Activated naive CD8-positive, alpha-beta T cell treated with anti-CD3 and anti-CD28 coated beads for 36 hours (primary cell): ENCODE measurements at regions not wholly inside any gene's neighbourhood (a gene's known extent, or its start where the extent isn't known, plus 50 kb on each side); places are given as distances from the start of the nearest gene placed in this dataset.

Experiments
- DNase-seq: peaks from one replicate; pipeline ENCODE4 v3.0.0; 2021
- H3K27ac Mint-ChIP-seq: one replicate; pipeline ENCODE4 v1.8.0; 2022; ENCODE audit warnings: mild to moderate bottlenecking, moderate library complexity, mixed read lengths
- H3K27me3 Mint-ChIP-seq: one replicate; pipeline ENCODE4 v1.8.0; 2022; ENCODE audit warnings: mild to moderate bottlenecking, mixed read lengths
- H3K36me3 Mint-ChIP-seq: one replicate; pipeline ENCODE4 v1.8.0; 2021; ENCODE audit warnings: mild to moderate bottlenecking, mixed read lengths
- H3K4me1 Mint-ChIP-seq: one replicate; pipeline ENCODE4 v1.8.0; 2021; ENCODE audit warnings: mixed read lengths
- H3K4me3 Mint-ChIP-seq: one replicate; pipeline ENCODE4 v1.8.0; 2022; ENCODE audit warnings: mild to moderate bottlenecking, moderate library complexity, mixed read lengths
- H3K9me3 Mint-ChIP-seq: one replicate; pipeline ENCODE4 v1.8.0; 2022; ENCODE audit warnings: mixed read lengths

GRCh38 chr5:159697530-159697929 is 218.8 kb upstream of the ADRA1B start:
- peaks cover 5% of the 10 kb centered on the region for H3K9me3 Mint-ChIP-seq
- no peak overlapping the region for H3K27ac Mint-ChIP-seq
- H3K36me3 Mint-ChIP-seq = no peaks in the 10 kb centered on the region
- no peak for DNase-seq
- H3K4me1 Mint-ChIP-seq = no peaks in the 10 kb centered on the region
- no peaks in the 10 kb centered on the region for H3K27me3 Mint-ChIP-seq
- H3K4me3 Mint-ChIP-seq = no peak overlapping the region

GRCh38 chr5:159698322-159698721 is 218.0 kb upstream of the ADRA1B start:
- H3K27ac Mint-ChIP-seq = no peak overlapping the region
- H3K9me3 Mint-ChIP-seq = peaks cover 4% of the 10 kb centered on the region
- no peaks in the 10 kb centered on the region for H3K36me3 Mint-ChIP-seq
- H3K4me3 Mint-ChIP-seq = no peak overlapping the region
- H3K27me3 Mint-ChIP-seq = no peaks in the 10 kb centered on the region
- H3K4me1 Mint-ChIP-seq = no peaks in the 10 kb centered on the region
- DNase-seq = no peak

- H3K36me3 Mint-ChIP-seq = no peaks in the 10 kb centered on the region
These were observed 216.3 kb upstream of the ADRA1B start for GRCh38 chr5:159700016-159700415.

GRCh38 chr5:159702301-159702700 is 214.0 kb upstream of the ADRA1B start:
- Mint-ChIP-seq H3K27me3 (peaks cover 3% of the 10 kb centered on the region), H3K4me1 (no peaks in the 10 kb centered on the region), H3K27ac (no peak overlapping the region), H3K9me3 (no peaks in the 10 kb centered on the region), H3K4me3 (no peak overlapping the region), H3K36me3 (no peaks in the 10 kb centered on the region)
- DNase-seq = no peak

More at GRCh38 chr5:159700016-159700415, 216.3 kb upstream of the ADRA1B start:
- no peak for DNase-seq
- Mint-ChIP-seq H3K4me3 (no peak overlapping the region), H3K27me3 (peaks cover 3% of the 10 kb centered on the region), H3K9me3 (no peaks in the 10 kb centered on the region), H3K27ac (no peak overlapping the region), H3K4me1 (no peaks in the 10 kb centered on the region)

- Mint-ChIP-seq H3K27ac (no peak overlapping the region), H3K9me3 (no peaks in the 10 kb centered on the region), H3K4me1 (no peaks in the 10 kb centered on the region), H3K4me3 (no peak overlapping the region), H3K27me3 (peaks cover 3% of the 10 kb centered on the region), H3K36me3 (no peaks in the 10 kb centered on the region)
- DNase-seq = no peak
These were observed 213.5 kb upstream of the ADRA1B start for GRCh38 chr5:159702826-159703225.

- Mint-ChIP-seq H3K36me3 (no peaks in the 10 kb centered on the region), H3K27me3 (peaks cover 8% of the 10 kb centered on the region), H3K27ac (no peak overlapping the region), H3K4me1 (no peaks in the 10 kb centered on the region), H3K4me3 (no peak overlapping the region), H3K9me3 (no peaks in the 10 kb centered on the region)
- no peak for DNase-seq
These were observed 212.1 kb upstream of the ADRA1B start for GRCh38 chr5:159704160-159704559.

GRCh38 chr5:159705948-159706347 is 210.3 kb upstream of the ADRA1B start:
- Mint-ChIP-seq H3K27ac (no peak overlapping the region), H3K4me1 (no peaks in the 10 kb centered on the region), H3K36me3 (no peaks in the 10 kb centered on the region), H3K9me3 (no peaks in the 10 kb centered on the region), H3K4me3 (no peak overlapping the region), H3K27me3 (peaks cover 9% of the 10 kb centered on the region)
- DNase-seq = no peak

GRCh38 chr5:159708090-159708489 is 208.2 kb upstream of the ADRA1B start:
- no peak for DNase-seq
- H3K4me3 Mint-ChIP-seq = no peak overlapping the region
- H3K36me3 Mint-ChIP-seq = no peaks in the 10 kb centered on the region
- no peaks in the 10 kb centered on the region for H3K4me1 Mint-ChIP-seq
- no peak overlapping the region for H3K27ac Mint-ChIP-seq
- H3K27me3 Mint-ChIP-seq = peaks cover 9% of the 10 kb centered on the region
- no peaks in the 10 kb centered on the region for H3K9me3 Mint-ChIP-seq

- Mint-ChIP-seq H3K4me1 (no peaks in the 10 kb centered on the region), H3K27me3 (peaks cover 10% of the 10 kb centered on the region)
- DNase-seq = no peak
These were observed 203.6 kb upstream of the ADRA1B start for GRCh38 chr5:159712672-159713071.

GRCh38 chr5:159713254-159713653 is 203.0 kb upstream of the ADRA1B start:
- Mint-ChIP-seq H3K36me3 (no peaks in the 10 kb centered on the region), H3K27me3 (peaks cover 13% of the 10 kb centered on the region)

More at GRCh38 chr5:159712672-159713071, 203.6 kb upstream of the ADRA1B start:
- Mint-ChIP-seq H3K9me3 (no peaks in the 10 kb centered on the region), H3K36me3 (no peaks in the 10 kb centered on the region), H3K4me3 (no peak overlapping the region), H3K27ac (no peak overlapping the region)

GRCh38 chr5:159713773-159714172 is 202.5 kb upstream of the ADRA1B start:
- H3K4me1 Mint-ChIP-seq = no peaks in the 10 kb centered on the region
- DNase-seq = no peak
- H3K4me3 Mint-ChIP-seq = no peak overlapping the region
- no peaks in the 10 kb centered on the region for H3K36me3 Mint-ChIP-seq
- H3K27me3 Mint-ChIP-seq = peaks cover 12% of the 10 kb centered on the region
- no peaks in the 10 kb centered on the region for H3K9me3 Mint-ChIP-seq
- H3K27ac Mint-ChIP-seq = no peak overlapping the region

More at GRCh38 chr5:159713254-159713653, 203.0 kb upstream of the ADRA1B start:
- no peak overlapping the region for H3K27ac Mint-ChIP-seq
- H3K4me1 Mint-ChIP-seq = no peaks in the 10 kb centered on the region
- no peak for DNase-seq
- H3K4me3 Mint-ChIP-seq = no peak overlapping the region
- no peaks in the 10 kb centered on the region for H3K9me3 Mint-ChIP-seq

GRCh38 chr5:159725475-159725874 is 190.8 kb upstream of the ADRA1B start:
- Mint-ChIP-seq H3K27ac (no peak overlapping the region), H3K4me3 (no peak overlapping the region), H3K27me3 (peaks cover 6% of the 10 kb centered on the region), H3K4me1 (no peaks in the 10 kb centered on the region), H3K9me3 (no peaks in the 10 kb centered on the region), H3K36me3 (no peaks in the 10 kb centered on the region)
- DNase-seq = no peak

GRCh38 chr5:159727167-159727566 is 189.1 kb upstream of the ADRA1B start:
- Mint-ChIP-seq H3K9me3 (no peaks in the 10 kb centered on the region), H3K4me3 (no peak overlapping the region), H3K27me3 (peaks cover 6% of the 10 kb centered on the region), H3K27ac (no peak overlapping the region), H3K36me3 (no peaks in the 10 kb centered on the region), H3K4me1 (no peaks in the 10 kb centered on the region)
- no peak for DNase-seq

GRCh38 chr5:159730285-159730684 is 186.0 kb upstream of the ADRA1B start:
- no peaks in the 10 kb centered on the region for H3K9me3 Mint-ChIP-seq
- H3K4me1 Mint-ChIP-seq = peaks cover 4% of the 10 kb centered on the region
- H3K27me3 Mint-ChIP-seq = peaks cover 10% of the 10 kb centered on the region
- no peak overlapping the region for H3K27ac Mint-ChIP-seq
- no peak for DNase-seq
- H3K36me3 Mint-ChIP-seq = no peaks in the 10 kb centered on the region
- no peak overlapping the region for H3K4me3 Mint-ChIP-seq

- H3K36me3 Mint-ChIP-seq = no peaks in the 10 kb centered on the region
These were observed 184.1 kb upstream of the ADRA1B start for GRCh38 chr5:159732220-159732619.

GRCh38 chr5:159734366-159734765 is 181.9 kb upstream of the ADRA1B start:
- Mint-ChIP-seq H3K27me3 (peaks cover 9% of the 10 kb centered on the region), H3K9me3 (no peaks in the 10 kb centered on the region), H3K4me3 (no peak overlapping the region), H3K36me3 (no peaks in the 10 kb centered on the region), H3K27ac (no peak overlapping the region), H3K4me1 (peaks cover 4% of the 10 kb centered on the region)
- no peak for DNase-seq

More at GRCh38 chr5:159732220-159732619, 184.1 kb upstream of the ADRA1B start:
- H3K27ac Mint-ChIP-seq = no peak overlapping the region
- H3K4me3 Mint-ChIP-seq = no peak overlapping the region
- peaks cover 10% of the 10 kb centered on the region for H3K27me3 Mint-ChIP-seq
- DNase-seq = no peak
- peaks cover 4% of the 10 kb centered on the region for H3K4me1 Mint-ChIP-seq
- no peaks in the 10 kb centered on the region for H3K9me3 Mint-ChIP-seq

- no peak for DNase-seq
- peaks cover 9% of the 10 kb centered on the region for H3K27me3 Mint-ChIP-seq
- no peaks in the 10 kb centered on the region for H3K36me3 Mint-ChIP-seq
- H3K9me3 Mint-ChIP-seq = no peaks in the 10 kb centered on the region
- no peak overlapping the region for H3K27ac Mint-ChIP-seq
- H3K4me3 Mint-ChIP-seq = no peak overlapping the region
- H3K4me1 Mint-ChIP-seq = peaks cover 4% of the 10 kb centered on the region
These were observed 181.2 kb upstream of the ADRA1B start for GRCh38 chr5:159735036-159735435.
